K562 (cell line): ENCODE measurements at regions not wholly inside any gene's neighbourhood (a gene's known extent, or its start where the extent isn't known, plus 50 kb on each side); places are given as distances from the start of the nearest gene placed in this dataset.
A peak's percentile ranks its signal among the peaks of the same experiment; 100 is the strongest.

Experiments used
- ATAC-seq: fragments of 200-7000 bp; cut with Tn5 transposase; 3 replicates; pipeline ENCODE4 v1.9.1; 2020; ENCODE audit warnings: moderate library complexity
- BruUV-seq: library from RNA; stranded (reverse); fragments of 400-500 nt; replicated peaks from 2 replicates; lab custom pipeline; 2021; lab: Mats Ljungman, UMichigan
- CTCF ChIA-PET: fragments of 300-600 bp; formaldehyde crosslinking; extraction: SDS; loops from one replicate; lab custom pipeline; 2021; ENCODE audit warnings: low intra/inter-chr PET ratio; lab: Yijun Ruan, JAX
- POLR2A ChIA-PET: fragments of 300-600, 350-650 bp; sonication (Branson Sonifier 250); formaldehyde crosslinking; extraction: SDS; loops from one replicate; lab custom pipeline; 2021; ENCODE audit warnings: antibody characterized with exemption, inconsistent platforms; lab: Yijun Ruan, JAX
- DNase-seq, 4 experiments: peaks; one replicate each; pipeline versions ENCODE4 v3.0.0 to v3.0.0-alpha.2; 2011 to 2018; ENCODE audit warnings: low spot score in 3 of 4, mixed read lengths in 3 of 4; ENCODE audit errors: extremely low read depth in 1 of 4
- FAIRE-seq: peaks from 2 replicates; lab custom pipeline; 2011; peaks lifted over from hg19 to GRCh38; lab: Jason Lieb, UNC
- H2AFZ ChIP-seq: 2 replicates; pipeline ENCODE4 v1.6.0; 2011; ENCODE audit warnings: low read depth, low read length, control low read depth, inconsistent platforms
- H3K27ac ChIP-seq: fragments of 200-600 bp; 3 replicates; pipeline ENCODE4 v1.8.0; 2011; ENCODE audit warnings: low read depth, mild to moderate bottlenecking, control low read depth, inconsistent platforms, low read length, moderate library complexity, mixed read lengths; ENCODE audit errors: extremely low read depth
- H3K27me3 ChIP-seq, 2 experiments: fragments of 300-600 bp in 1 of 2; 2 replicates in 1 of 2; 3 replicates in 1 of 2; pipeline versions ENCODE4 v1.6.0 to v1.8.0; 2011; ENCODE audit warnings: inconsistent platforms in 2 of 2, low read length in 2 of 2, mild to moderate bottlenecking in 1 of 2, mixed read lengths in 1 of 2, moderate library complexity in 1 of 2; ENCODE audit not compliant: control insufficient read depth in 2 of 2, insufficient read depth in 2 of 2
- H3K36me3 ChIP-seq: fragments of 300-600 bp; 3 replicates; pipeline ENCODE4 v1.8.0; 2011; ENCODE audit warnings: mild to moderate bottlenecking, low read length, inconsistent platforms; ENCODE audit not compliant: control insufficient read depth, insufficient read depth
- H3K4me1 ChIP-seq, 2 experiments: fragments of 200-600 bp in 1 of 2; replicated peaks in 1 of 2; 2 replicates in 1 of 2; 3 replicates in 1 of 2; pipeline versions ENCODE4 v1.5.1 to v1.8.0; 2011; ENCODE audit warnings: inconsistent platforms in 2 of 2, low read length in 2 of 2, mild to moderate bottlenecking in 1 of 2, mixed read lengths in 1 of 2, moderate library complexity in 1 of 2; ENCODE audit not compliant: control insufficient read depth in 2 of 2, insufficient read depth in 2 of 2
- H3K4me2 ChIP-seq: 2 replicates; pipeline ENCODE4 v1.6.1; 2011; ENCODE audit warnings: low read length, control low read depth, inconsistent platforms, mixed read lengths; ENCODE audit not compliant: insufficient read depth
- H3K4me3 ChIP-seq: fragments of 200-600 bp; sonication (generic), shearing (Covaris generic); 2 replicates; pipeline ENCODE4 v1.5.1; 2016; ENCODE audit warnings: control low read depth, inconsistent platforms
- H3K79me2 ChIP-seq: fragments of 200-600 bp; 3 replicates; pipeline ENCODE4 v1.8.0; 2011; ENCODE audit warnings: low read length, inconsistent platforms; ENCODE audit not compliant: control insufficient read depth, insufficient read depth
- H3K9ac ChIP-seq, 2 experiments: 2 replicates each; pipeline versions ENCODE4 v1.6.0 to v1.6.1; 2011; ENCODE audit warnings: low read depth in 2 of 2, low read length in 2 of 2, control low read depth in 1 of 2, inconsistent platforms in 1 of 2, mild to moderate bottlenecking in 1 of 2, mixed read lengths in 1 of 2; ENCODE audit not compliant: insufficient read depth in 1 of 2
- H3K9me1 ChIP-seq: one replicate; pipeline ENCODE4 v1.6.0; 2011; ENCODE audit warnings: inconsistent platforms, mild to moderate bottlenecking, low read length, moderate library complexity; ENCODE audit not compliant: control insufficient read depth, insufficient read depth
- H3K9me3 ChIP-seq: replicated peaks from 2 replicates; pipeline ENCODE4 v1.5.1; 2011; ENCODE audit warnings: low read depth, low read length, inconsistent platforms; ENCODE audit not compliant: control insufficient read depth, insufficient read depth
- H4K20me1 ChIP-seq: replicated peaks from 2 replicates; pipeline ENCODE4 v1.6.1; 2011; ENCODE audit warnings: low read length, inconsistent platforms, mixed read lengths; ENCODE audit not compliant: control insufficient read depth, insufficient read depth
- HMBOX1 ChIP-seq: sonication (generic); IDR thresholded peaks from 2 replicates; pipeline ENCODE4 v1.6.1; 2016
- HOXB6 ChIP-seq: fragments of 250-450 bp; sonication (Bioruptor Pico); IDR thresholded peaks from 2 replicates; pipeline ENCODE4 v1.5.1; 2022; ENCODE audit warnings: mild to moderate bottlenecking, borderline replicate concordance
- JUND ChIP-seq, 2 experiments: IDR thresholded peaks; 2 replicates in 1 of 2; 3 replicates in 1 of 2; pipeline ENCODE4 v1.6.1; 2011; ENCODE audit warnings: borderline replicate concordance in 2 of 2, low read depth in 2 of 2, low read length in 2 of 2, improper control_type of control experiment in 1 of 2, missing biosample characterization in 1 of 2, missing genetic modification characterization in 1 of 2, missing genetic modification reagents in 1 of 2
- MTA1 ChIP-seq: fragments of 450-650 bp; IDR thresholded peaks from 2 replicates; pipeline ENCODE4 v1.6.1; 2017; ENCODE audit warnings: borderline replicate concordance
- MTA2 ChIP-seq: fragments of 450-650 bp; IDR thresholded peaks from 2 replicates; pipeline ENCODE4 v1.6.1; 2016; ENCODE audit warnings: low read depth
- RBFOX2 ChIP-seq: fragments of 200-400 bp; formaldehyde crosslinking; IDR thresholded peaks from 2 replicates; pipeline ENCODE4 v1.6.1; 2017; ENCODE audit warnings: low read depth, mild to moderate bottlenecking, low read length, moderate library complexity
- RBM34 ChIP-seq: fragments of 200-400 bp; formaldehyde crosslinking; IDR thresholded peaks from 2 replicates; pipeline ENCODE4 v1.6.1; 2018; ENCODE audit warnings: low read length, borderline replicate concordance; ENCODE audit not compliant: insufficient read depth
- SAP30 ChIP-seq: fragments of 200-600 bp; sonication (generic); IDR thresholded peaks from 2 replicates; pipeline ENCODE4 v1.6.1; 2012; ENCODE audit warnings: borderline replicate concordance, low read depth, mild to moderate bottlenecking, moderate library complexity, low read length, control low read depth, inconsistent platforms; ENCODE audit not compliant: insufficient read depth, poor library complexity, severe bottlenecking
- SMARCB1 ChIP-seq: IDR thresholded peaks from 2 replicates; pipeline ENCODE4 v1.6.1; 2011; ENCODE audit warnings: improper control_type of control experiment, low read depth; ENCODE audit not compliant: insufficient read length
- TRIM28 ChIP-seq: fragments of 450-650 bp; IDR thresholded peaks from 2 replicates; pipeline ENCODE4 v1.6.1; 2017
- ZBTB5 ChIP-seq: fragments of 450-650 bp; IDR thresholded peaks from 2 replicates; pipeline ENCODE4 v1.6.1; 2017; ENCODE audit warnings: antibody characterized with exemption
- ZC3H11A ChIP-seq: IDR thresholded peaks from 2 replicates; pipeline ENCODE4 v1.6.1; 2012; ENCODE audit warnings: low read depth, low read length, improper control_type of control experiment
- ZNF253 ChIP-seq: fragments of 250-450 bp; sonication (Bioruptor Pico); conservative IDR thresholded peaks from 2 replicates; pipeline ENCODE4 v1.6.1; 2021; ENCODE audit warnings: mild to moderate bottlenecking
- ZNF436 ChIP-seq: fragments of 250-450, 450-650 bp; sonication (Bioruptor Pico); formaldehyde crosslinking; IDR thresholded peaks from 2 replicates; pipeline ENCODE4 v1.7.0; 2020; ENCODE audit warnings: mild to moderate bottlenecking
- ZNF77 ChIP-seq: fragments of 250-450 bp; sonication (Bioruptor Pico); IDR thresholded peaks from 2 replicates; pipeline ENCODE4 v1.5.0; 2020
- WGBS: fragments of 100-300 bp; shearing (Covaris generic); methylation state at CpG from one replicate; pipeline ENCODE4 v1.1.6; 2016; ENCODE audit warnings: low coverage, mixed read lengths; ENCODE audit not compliant: insufficient coverage; ENCODE audit errors: missing lambda C conversion rate; 5-methylcytosine and 5-hydroxymethylcytosine counted together
- in situ Hi-C: fragments of 300-500 bp; cut with MboI; formaldehyde crosslinking; loops from 4 replicates; pipeline ENCODE4 v1.15.0; 2018; ENCODE audit warnings: inconsistent platforms, mixed read lengths
- intact Hi-C: fragments of 100-400 bp; cut with micrococcal nuclease; formaldehyde crosslinking; loops from 2 replicates; pipeline ENCODE4 v1.14.2; 2022

GRCh38 chr5:58149746-58150145 is 310.1 kb downstream of the PLK2 start:
- H3K9ac ChIP-seq: no peak overlapping the region
- no peaks in the 10 kb centered on the region for H4K20me1 ChIP-seq
- DNase-seq: peak in 1 of 4 experiments; percentile 6
- no TSS peak for BruUV-seq
- no peaks in the 10 kb centered on the region for H3K79me2 ChIP-seq
- ATAC-seq: no peak
- no peak overlapping the region for H3K4me3 ChIP-seq
- FAIRE-seq: no peak
- no peaks in the 10 kb centered on the region for H3K4me1 ChIP-seq
- H2AFZ ChIP-seq: no peak overlapping the region
- H3K4me2 ChIP-seq: no peak overlapping the region
- H3K27ac ChIP-seq: no peak overlapping the region
- 21% methylated on average over 4 of the region's 4 CpGs for WGBS
- H3K27me3 ChIP-seq: no peaks in the 10 kb centered on the region
- H3K36me3 ChIP-seq: no peaks in the 10 kb centered on the region
- intact Hi-C loops: no loop called here
- ChIA-PET POLR2A (interaction anchor here (0.6 to 1.3 kb wide), 2 partner anchors 13 to 128 kb away, joined by 3 read pairs; no protein-coding TSS in a partner anchor), CTCF (no interaction called here)
- H3K9me3 ChIP-seq: no peaks in the 10 kb centered on the region
- in situ Hi-C loops: no loop called here
- H3K9me1 ChIP-seq: no peaks in the 10 kb centered on the region
- TF ChIP-seq ZNF77 (CRISPR knock-in tag): no peak
- no peak for TF ChIP-seq SAP30
- TF ChIP-seq MTA2: no peak
- TF ChIP-seq RBM34: no peak

- no peaks in the 10 kb centered on the region for H4K20me1 ChIP-seq
- H3K4me1 ChIP-seq: no peaks in the 10 kb centered on the region
- POLR2A ChIA-PET: interaction anchor here (0.6 to 1.3 kb wide), 2 partner anchors 14 to 128 kb away, joined by 3 read pairs; no protein-coding TSS in a partner anchor
- H3K4me2 ChIP-seq: no peak overlapping the region
- no peaks in the 10 kb centered on the region for H3K27me3 ChIP-seq
- H3K9me1 ChIP-seq: no peaks in the 10 kb centered on the region
- H3K9ac ChIP-seq: no peak overlapping the region
- FAIRE-seq: no peak
- no peak overlapping the region for H3K4me3 ChIP-seq
- in situ Hi-C loops: no loop called here
- no peaks in the 10 kb centered on the region for H3K79me2 ChIP-seq
- no peak for DNase-seq
- 22% methylated on average over 3 of the region's 3 CpGs for WGBS
- CTCF ChIA-PET: no interaction called here
- intact Hi-C loops: no loop called here
- ATAC-seq: no peak
- no peak overlapping the region for H3K27ac ChIP-seq
- no peak overlapping the region for H2AFZ ChIP-seq
- H3K9me3 ChIP-seq: no peaks in the 10 kb centered on the region
- no TSS peak for BruUV-seq
- H3K36me3 ChIP-seq: no peaks in the 10 kb centered on the region
- TF ChIP-seq HOXB6 (CRISPR knock-in tag) (no peak), ZNF436 (CRISPR knock-in tag) (no peak), HMBOX1 (no peak), ZNF253 (CRISPR knock-in tag) (no peak), ZC3H11A (no peak), SMARCB1 (no peak), JUND (IDR thresholded peaks at IDR 0.05; ENCODE audit: borderline replicate concordance, low read depth, low read length) (no peak), JUND (tag; IDR thresholded peaks at IDR 0.05; ENCODE audit: borderline replicate concordance, low read depth, low read length) (no peak), MTA1 (no peak), TRIM28 (no peak), ZBTB5 (no peak), RBFOX2 (no peak)
Observed at GRCh38 chr5:58149345-58149744, 310.5 kb downstream of the PLK2 start.
